GM11168 (cell line): ENCODE measurements at regions not wholly inside any gene's neighbourhood (a gene's known extent, or its start where the extent isn't known, plus 50 kb on each side); places are given as distances from the start of the nearest gene placed in this dataset.

Experiments used
- in situ Hi-C: fragments of 300-500 bp; cut with MboI; formaldehyde crosslinking; loops from one replicate; pipeline ENCODE4 v1.12.0; 2022; ENCODE audit warnings: low sequenced_read_pairs; ENCODE audit not compliant: unreplicated experiment

DNA sequence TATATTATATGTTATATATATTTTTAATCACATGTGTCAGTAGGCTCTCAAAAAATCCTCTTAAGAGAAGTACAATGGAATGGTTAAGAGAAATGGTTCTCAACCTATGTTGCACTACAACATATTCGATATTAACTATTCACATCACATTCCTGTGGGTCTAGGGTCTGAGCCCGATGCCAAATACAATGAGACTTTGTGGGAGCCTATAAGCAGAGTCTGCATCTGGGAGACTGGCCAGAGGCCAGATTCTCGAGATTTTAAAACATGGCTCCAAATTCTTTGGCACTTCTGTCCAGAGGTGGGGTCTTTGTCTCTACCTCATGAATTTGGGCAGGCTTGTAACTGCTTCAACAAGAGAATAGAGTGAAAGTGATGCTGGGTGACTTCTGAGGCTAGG lies 79.4 kb upstream of the NBEA start:
- in situ Hi-C loops: no loop called here

DNA sequence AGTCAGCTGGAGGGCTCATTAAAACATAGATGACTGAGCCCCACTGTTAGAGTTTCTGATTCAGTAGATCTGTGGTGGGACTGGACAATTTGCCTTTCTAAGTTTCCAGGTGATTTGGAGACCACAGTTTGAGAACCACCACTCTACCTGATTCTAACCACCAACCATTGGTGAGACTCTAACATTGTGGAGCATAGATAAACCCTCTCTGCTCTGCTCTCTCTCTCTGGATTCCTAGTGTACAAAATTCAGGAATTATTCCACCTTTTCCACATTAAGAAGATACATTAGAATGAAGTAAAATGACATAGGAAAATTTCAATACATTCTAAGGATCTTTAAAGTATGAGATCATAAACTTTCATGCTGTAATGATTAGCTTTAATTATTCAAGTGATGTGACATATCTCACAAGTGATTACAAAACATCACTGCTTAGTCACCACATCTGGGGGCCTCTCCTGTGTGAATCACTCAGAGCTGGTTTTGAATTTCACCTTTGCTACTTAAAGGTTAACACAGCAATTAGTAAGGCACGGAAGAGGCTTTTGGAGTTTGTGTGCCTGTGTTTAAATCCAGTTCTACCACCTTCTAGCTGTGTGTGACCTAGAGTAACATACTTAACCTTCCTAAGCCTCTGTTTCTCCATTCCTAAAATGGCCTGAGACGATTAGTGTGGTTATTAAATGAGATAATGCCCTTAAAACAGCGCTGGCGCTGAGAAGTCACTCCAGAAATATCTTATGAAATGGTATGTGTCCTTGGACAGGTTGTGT lies 78.5 kb upstream of the NBEA start:
- in situ Hi-C loops: no loop called here

DNA sequence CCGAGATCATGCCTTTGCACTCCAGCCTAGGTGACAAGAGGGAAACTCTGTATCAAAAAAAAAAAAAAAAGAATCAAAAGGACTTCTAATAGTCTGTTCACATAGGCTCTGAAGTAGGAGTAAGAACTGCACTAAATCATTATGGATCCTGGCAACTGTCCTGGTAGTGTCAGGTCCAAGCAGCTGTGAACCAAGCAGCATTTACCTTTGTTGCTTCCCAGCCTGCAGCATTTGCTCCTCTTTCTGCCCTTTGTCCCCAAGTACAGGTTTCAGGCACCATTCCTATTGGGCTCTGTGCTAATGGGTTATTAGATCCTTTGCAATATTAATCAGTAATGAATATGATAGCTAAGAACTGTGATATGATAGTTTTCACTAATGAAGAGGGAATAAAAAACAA lies 77.4 kb upstream of the NBEA start:
- in situ Hi-C loops: no loop called here

DNA sequence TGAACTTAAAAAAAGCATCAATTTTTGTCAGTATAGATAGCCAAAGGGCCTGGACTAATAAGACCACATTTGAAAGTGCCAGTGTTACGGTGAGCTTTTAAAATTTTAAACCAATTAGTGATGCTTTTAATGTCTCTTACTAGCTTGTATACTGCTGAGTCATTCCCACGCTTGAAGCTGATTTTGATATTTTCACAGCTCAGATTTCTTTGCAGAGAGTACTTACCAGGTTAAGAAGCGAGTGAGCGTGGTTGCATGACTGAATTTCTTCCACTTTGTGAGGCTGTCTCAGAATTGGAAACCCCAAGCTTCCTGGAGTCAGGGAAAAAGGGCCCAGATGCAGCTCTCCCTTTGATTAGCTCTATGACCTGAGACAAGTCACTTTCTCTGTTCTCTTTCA lies 74.5 kb upstream of the NBEA start:
- in situ Hi-C loops: no loop called here

DNA sequence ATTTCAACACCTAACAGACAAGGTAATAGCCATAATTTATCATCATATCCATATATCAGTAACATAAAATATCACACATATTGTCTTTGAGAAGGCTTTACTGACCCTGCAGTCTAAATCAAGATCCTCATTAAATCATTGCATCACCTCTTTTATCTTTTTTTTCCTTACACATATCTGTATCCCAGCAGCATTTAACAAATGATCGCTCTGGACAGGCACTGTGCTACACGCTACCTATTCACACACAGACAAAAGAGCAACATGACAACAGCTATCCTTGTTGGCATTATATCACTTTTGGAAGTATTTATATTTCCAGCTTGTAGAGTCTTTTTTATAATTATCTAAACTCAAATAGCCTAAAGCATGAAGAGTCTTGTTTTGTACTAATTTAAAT lies 73.3 kb upstream of the NBEA start:
- in situ Hi-C loops: no loop called here

DNA sequence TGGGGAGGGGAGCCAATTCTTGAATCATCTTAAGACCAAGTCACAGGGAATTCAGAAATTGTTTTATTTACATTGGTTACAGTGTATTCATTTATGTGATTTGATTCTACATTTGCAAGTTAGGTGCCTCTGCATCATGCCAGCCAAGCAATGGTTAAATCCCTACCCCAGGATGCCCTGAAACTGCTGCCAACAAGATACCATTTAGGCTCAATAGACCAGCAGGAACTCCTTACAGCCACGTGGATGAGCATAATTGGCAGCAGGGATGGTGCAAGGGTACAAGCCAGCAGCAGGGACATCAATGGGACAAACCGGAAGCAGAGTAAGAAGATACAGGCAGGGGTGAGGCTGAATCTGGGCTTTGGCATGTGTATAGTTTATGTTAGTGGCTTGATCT lies 72.4 kb upstream of the NBEA start:
- in situ Hi-C loops: no loop called here

DNA sequence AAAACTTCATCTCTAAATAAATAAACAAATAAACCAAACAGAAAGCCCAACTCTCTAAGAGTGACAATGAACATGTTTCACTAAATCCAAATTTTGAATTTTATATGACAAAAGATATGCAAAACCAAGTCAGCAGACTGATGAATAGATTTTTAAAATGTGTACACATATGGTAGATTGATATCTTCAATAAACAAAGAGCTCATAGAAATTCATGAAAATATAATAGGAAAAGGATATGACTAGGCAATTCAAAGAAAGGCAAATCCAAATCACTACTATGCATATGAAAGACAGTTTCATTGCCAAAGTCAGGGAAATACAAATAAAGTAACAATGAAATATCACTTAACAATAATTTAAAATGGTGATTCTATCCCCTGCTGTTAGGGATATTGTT lies 63.7 kb upstream of the NBEA start:
- in situ Hi-C loops: no loop called here

DNA sequence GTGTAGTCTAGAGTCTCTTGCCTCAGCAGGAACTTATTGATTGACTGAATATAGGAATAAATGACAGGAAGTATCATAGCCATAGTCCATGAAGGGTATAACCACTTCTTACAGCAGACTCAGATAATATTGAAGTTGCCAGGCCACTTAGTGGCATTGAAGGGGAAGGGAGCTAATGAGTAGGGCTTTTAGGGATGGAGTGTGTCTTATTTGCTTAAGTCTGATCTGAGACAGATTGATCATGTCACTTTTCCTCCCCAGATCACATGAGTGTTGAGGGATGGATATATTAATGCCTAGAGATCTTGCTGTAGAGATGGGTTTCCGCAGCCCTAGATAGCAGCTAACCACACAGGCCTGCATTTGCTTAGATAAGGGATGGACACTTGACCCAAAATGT lies 62.2 kb upstream of the NBEA start:
- in situ Hi-C loops: no loop called here

DNA sequence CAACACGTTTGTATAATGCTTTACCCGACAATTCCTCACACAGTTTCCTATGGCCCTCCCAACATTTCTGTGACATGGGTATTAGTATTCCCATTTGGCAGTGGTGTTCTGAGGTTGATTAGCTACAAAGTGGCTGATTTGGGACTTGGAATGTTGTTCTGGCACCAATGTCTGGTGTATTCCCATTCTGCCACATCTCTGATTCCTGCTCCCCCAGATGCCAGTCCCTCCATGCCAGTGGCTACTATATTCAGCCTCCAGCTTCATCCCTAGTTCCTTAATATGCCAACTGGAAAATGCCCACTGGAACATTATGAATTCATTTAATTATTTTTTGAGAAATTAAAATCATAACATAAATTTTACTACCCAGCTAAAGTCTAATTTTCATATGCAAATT lies 60.6 kb upstream of the NBEA start:
- in situ Hi-C loops: no loop called here

DNA sequence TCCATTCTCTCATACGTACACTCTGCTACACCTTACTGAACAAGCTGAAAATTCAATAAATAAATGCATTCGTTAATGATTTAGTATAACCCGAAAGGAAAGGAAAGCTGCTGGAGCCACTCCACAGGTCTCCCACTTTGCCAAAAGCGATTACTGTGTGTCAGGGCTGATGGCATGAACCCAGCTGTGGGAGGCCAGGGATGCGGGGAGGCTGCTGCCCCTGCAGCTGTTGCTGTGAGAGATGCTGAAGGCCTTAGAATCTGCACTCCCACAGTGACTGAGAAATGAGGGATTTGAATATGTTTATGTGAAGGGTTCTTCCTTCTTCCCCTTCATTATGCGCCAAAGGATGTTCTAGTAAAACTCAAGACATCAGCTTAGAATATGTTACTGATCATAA lies 58.7 kb upstream of the NBEA start:
- in situ Hi-C loops: no loop called here

DNA sequence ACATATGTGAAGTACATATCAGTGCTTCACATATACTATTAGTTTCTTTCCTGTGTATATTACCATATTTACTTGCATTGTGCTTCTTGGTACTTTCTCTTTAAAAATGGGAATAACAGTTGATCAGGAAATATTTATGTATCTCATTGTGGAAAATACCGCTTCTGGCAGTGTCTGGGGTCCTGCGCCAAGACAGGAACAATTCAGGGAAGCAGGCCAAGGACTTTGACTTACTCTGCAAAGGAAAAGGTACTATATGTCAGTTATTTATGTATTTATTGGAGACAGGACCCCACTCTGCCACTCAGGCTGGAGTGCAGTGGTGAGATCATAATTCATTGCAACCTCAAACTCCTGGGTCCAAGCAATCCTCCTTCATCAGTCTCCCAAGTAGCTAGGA lies 57.7 kb upstream of the NBEA start:
- in situ Hi-C loops: no loop called here

DNA sequence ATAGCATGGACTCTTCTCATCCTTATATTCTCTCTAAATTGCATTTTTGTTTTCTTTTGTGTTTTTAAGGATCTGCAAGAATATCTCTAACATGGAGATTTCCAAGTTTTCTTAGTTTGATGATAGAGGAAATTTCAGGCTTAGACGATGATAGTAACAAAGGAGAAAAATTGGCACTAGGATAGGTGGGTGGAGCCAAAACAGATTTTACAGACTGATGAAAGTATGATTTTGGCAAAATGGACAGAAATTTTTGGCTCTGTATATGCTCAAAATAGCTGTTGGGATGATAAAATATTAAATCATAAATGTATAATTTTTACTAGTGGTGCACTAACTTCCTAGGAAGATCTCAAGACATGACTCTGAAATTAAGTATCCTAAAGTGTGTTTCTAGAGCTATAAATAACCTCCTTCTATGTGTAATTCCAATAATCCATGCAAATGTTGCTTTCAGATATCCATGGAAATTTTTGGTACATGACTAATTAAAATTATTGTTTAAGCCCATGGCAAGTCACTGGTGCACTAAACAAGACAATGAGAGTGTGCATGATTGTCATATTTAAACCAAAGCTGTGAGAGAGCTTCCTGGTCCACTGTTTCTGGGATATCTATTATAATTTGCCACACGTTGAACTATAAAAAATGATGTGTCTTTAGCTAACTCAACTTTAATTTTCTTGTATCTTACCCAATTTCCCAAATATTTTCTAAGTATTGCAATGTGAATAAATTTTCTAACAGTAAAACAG lies 55.8 kb upstream of the NBEA start:
- in situ Hi-C loops: no loop called here

DNA sequence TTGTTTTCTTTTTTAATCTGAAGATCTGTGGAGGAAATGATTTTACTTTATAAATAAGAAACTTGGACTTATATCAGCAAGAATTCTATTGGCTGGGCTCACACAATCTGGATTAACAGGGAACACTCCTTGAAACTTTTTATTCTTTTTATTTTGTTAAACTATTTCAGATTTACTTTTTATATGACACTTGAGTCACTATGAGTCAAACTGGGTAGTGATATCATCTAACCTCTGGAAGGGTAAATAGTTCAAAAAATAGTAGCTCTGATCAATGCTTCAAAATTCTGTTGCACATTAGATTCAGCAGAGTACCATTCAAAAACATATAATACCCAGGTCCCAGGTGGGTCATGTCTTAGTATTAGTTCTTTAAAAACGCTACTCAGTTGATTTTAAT lies 55.1 kb upstream of the NBEA start:
- in situ Hi-C loops: no loop called here
